ENCODE measurements at regions not wholly inside any gene's neighbourhood (a gene's known extent, or its start where the extent isn't known, plus 50 kb on each side); places are given as distances from the start of the nearest gene placed in this dataset.

GRCh38 chr3:159216311-159216710, 414.5 kb downstream of the MFSD1 start:
- H3K9me3 ChIP-seq (ENCODE audit: control insufficient read depth, insufficient read depth, low read length) = no peaks in the 10 kb centered on the region
- no peaks in the 10 kb centered on the region for H3K27me3 ChIP-seq (ENCODE audit: control insufficient read depth, insufficient read depth, low read length)
- no peak for DNase-seq
- no peak overlapping the region for H3K27ac ChIP-seq (ENCODE audit: low read length)
- Mint-ChIP-seq H3K4me1 (no peaks in the 10 kb centered on the region), H3K27ac (no peak overlapping the region), H3K27me3 (ENCODE audit: low read depth in 2 of 2) (no peaks in the 10 kb centered on the region), H3K4me3 (no peak overlapping the region), H3K9me3 (peaks cover 4 to 5% of the 10 kb centered on the region in 2 donors), H3K36me3 (no peaks in the 10 kb centered on the region)
- 96% methylated on average over 3 of the region's 3 CpGs for WGBS (ENCODE audit: insufficient coverage)
- ATAC-seq = no peak
- TF ChIP-seq, protein P1, sequence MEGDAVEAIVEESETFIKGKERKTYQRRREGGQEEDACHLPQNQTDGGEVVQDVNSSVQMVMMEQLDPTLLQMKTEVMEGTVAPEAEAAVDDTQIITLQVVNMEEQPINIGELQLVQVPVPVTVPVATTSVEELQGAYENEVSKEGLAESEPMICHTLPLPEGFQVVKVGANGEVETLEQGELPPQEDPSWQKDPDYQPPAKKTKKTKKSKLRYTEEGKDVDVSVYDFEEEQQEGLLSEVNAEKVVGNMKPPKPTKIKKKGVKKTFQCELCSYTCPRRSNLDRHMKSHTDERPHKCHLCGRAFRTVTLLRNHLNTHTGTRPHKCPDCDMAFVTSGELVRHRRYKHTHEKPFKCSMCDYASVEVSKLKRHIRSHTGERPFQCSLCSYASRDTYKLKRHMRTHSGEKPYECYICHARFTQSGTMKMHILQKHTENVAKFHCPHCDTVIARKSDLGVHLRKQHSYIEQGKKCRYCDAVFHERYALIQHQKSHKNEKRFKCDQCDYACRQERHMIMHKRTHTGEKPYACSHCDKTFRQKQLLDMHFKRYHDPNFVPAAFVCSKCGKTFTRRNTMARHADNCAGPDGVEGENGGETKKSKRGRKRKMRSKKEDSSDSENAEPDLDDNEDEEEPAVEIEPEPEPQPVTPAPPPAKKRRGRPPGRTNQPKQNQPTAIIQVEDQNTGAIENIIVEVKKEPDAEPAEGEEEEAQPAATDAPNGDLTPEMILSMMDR (IDR thresholded peaks at IDR 0.05) = no peak
- intact Hi-C loops (cut with micrococcal nuclease) = no loop called here
- H3K4me1 ChIP-seq (ENCODE audit: control insufficient read depth, insufficient read depth, low read length) = no peaks in the 10 kb centered on the region
- H3K4me3 ChIP-seq (ENCODE audit: low read length) = no peak overlapping the region
- no peaks in the 10 kb centered on the region for H3K36me3 ChIP-seq (ENCODE audit: control insufficient read depth, insufficient read depth, low read length)

DNA sequence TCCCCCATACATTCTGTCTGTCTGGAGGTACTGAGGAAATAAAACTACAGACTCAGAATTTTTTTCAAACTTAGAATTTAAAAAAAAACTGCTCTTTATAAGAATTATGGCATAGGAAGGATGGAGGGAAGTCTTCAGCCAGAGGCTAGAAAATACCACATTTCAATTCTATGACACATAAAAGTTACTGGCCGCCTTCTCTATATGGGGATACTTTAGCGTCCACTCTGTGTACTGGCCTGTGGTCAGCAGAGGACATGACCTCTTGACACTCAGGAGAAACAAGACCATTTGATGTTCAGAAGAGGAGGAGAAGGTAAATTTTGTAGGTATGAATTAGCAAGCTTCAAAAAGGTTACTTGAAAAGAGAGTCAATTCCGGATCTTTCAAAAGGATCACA, 417.4 kb downstream of the MFSD1 start:
- DNase-seq (no peak), ATAC-seq (no peak)
- intact Hi-C loops (cut with micrococcal nuclease) = no loop called here
- no peak overlapping the region for H3K27ac Mint-ChIP-seq
- no peak overlapping the region for H3K4me3 ChIP-seq (ENCODE audit: low read length)
- no peaks in the 10 kb centered on the region for H3K27me3 Mint-ChIP-seq (ENCODE audit: low read depth in 2 of 2)
- TF ChIP-seq, protein P1 (IDR thresholded peaks at IDR 0.05) = no peak
- H3K9me3 Mint-ChIP-seq = peaks cover 4 to 5% of the 10 kb centered on the region in 2 donors
- H3K4me3 Mint-ChIP-seq = no peak overlapping the region
- no peaks in the 10 kb centered on the region for H3K9me3 ChIP-seq (ENCODE audit: control insufficient read depth, insufficient read depth, low read length)
- no peaks in the 10 kb centered on the region for H3K4me1 Mint-ChIP-seq
- H3K27ac ChIP-seq (ENCODE audit: low read length) = no peak overlapping the region
- H3K4me1 ChIP-seq (ENCODE audit: control insufficient read depth, insufficient read depth, low read length) = no peaks in the 10 kb centered on the region
- WGBS (ENCODE audit: insufficient coverage) = 100% methylated on average over 2 of the region's 3 CpGs
- H3K36me3 Mint-ChIP-seq = no peaks in the 10 kb centered on the region
- H3K36me3 ChIP-seq (ENCODE audit: control insufficient read depth, insufficient read depth, low read length) = no peaks in the 10 kb centered on the region
- no peaks in the 10 kb centered on the region for H3K27me3 ChIP-seq (ENCODE audit: control insufficient read depth, insufficient read depth, low read length)

- no peaks in the 10 kb centered on the region for H3K27me3 ChIP-seq (ENCODE audit: control insufficient read depth, insufficient read depth, low read length)
- DNase-seq = no peak
- peaks cover 4 to 5% of the 10 kb centered on the region in 2 donors for H3K9me3 Mint-ChIP-seq
- H3K4me3 ChIP-seq (ENCODE audit: low read length) = no peak overlapping the region
- TF ChIP-seq, protein P1 (IDR thresholded peaks at IDR 0.05) = no peak
- no peaks in the 10 kb centered on the region for H3K36me3 Mint-ChIP-seq
- no peaks in the 10 kb centered on the region for H3K4me1 ChIP-seq (ENCODE audit: control insufficient read depth, insufficient read depth, low read length)
- H3K4me3 Mint-ChIP-seq = no peak overlapping the region
- H3K9me3 ChIP-seq (ENCODE audit: control insufficient read depth, insufficient read depth, low read length) = no peaks in the 10 kb centered on the region
- no peak overlapping the region for H3K27ac Mint-ChIP-seq
- H3K36me3 ChIP-seq (ENCODE audit: control insufficient read depth, insufficient read depth, low read length) = no peaks in the 10 kb centered on the region
- 100% methylated on average over 1 of the region's 1 CpG for WGBS (ENCODE audit: insufficient coverage)
- no peaks in the 10 kb centered on the region for H3K27me3 Mint-ChIP-seq (ENCODE audit: low read depth in 2 of 2)
- no peak overlapping the region for H3K27ac ChIP-seq (ENCODE audit: low read length)
- no peak for ATAC-seq
- H3K4me1 Mint-ChIP-seq = no peaks in the 10 kb centered on the region
- intact Hi-C loops (cut with micrococcal nuclease) = no loop called here
Measured at GRCh38 chr3:159221335-159221734, 419.5 kb downstream of the MFSD1 start.

- intact Hi-C loops (cut with micrococcal nuclease) = no loop called here
- TF ChIP-seq, protein P1 (IDR thresholded peaks at IDR 0.05) = no peak
- H3K27ac Mint-ChIP-seq = no peak overlapping the region
- H3K4me3 ChIP-seq (ENCODE audit: low read length) = no peak overlapping the region
- H3K4me3 Mint-ChIP-seq = no peak overlapping the region
- no peak overlapping the region for H3K27ac ChIP-seq (ENCODE audit: low read length)
- peaks cover 2% of the 10 kb centered on the region for H3K9me3 ChIP-seq (ENCODE audit: control insufficient read depth, insufficient read depth, low read length)
- no peaks in the 10 kb centered on the region for H3K36me3 ChIP-seq (ENCODE audit: control insufficient read depth, insufficient read depth, low read length)
- H3K4me1 ChIP-seq (ENCODE audit: control insufficient read depth, insufficient read depth, low read length) = no peaks in the 10 kb centered on the region
- H3K27me3 Mint-ChIP-seq (ENCODE audit: low read depth in 2 of 2) = no peaks in the 10 kb centered on the region
- H3K27me3 ChIP-seq (ENCODE audit: control insufficient read depth, insufficient read depth, low read length) = no peaks in the 10 kb centered on the region
- peaks cover 5 to 17% of the 10 kb centered on the region in 2 donors for H3K9me3 Mint-ChIP-seq
- no peaks in the 10 kb centered on the region for H3K36me3 Mint-ChIP-seq
- ATAC-seq (no peak), DNase-seq (no peak)
- H3K4me1 Mint-ChIP-seq = no peaks in the 10 kb centered on the region
- 82% methylated on average over 5 of the region's 5 CpGs for WGBS (ENCODE audit: insufficient coverage)
Measured at GRCh38 chr3:159229116-159229680, 427.3 kb downstream of the MFSD1 start.

Data from natural killer cell (primary cell).